ENCODE measurements at regions not wholly inside any gene's neighbourhood (a gene's known extent, or its start where the extent isn't known, plus 50 kb on each side); places are given as distances from the start of the nearest gene placed in this dataset.

GRCh38 chr20:55581519-55581918 lies 423.8 kb downstream of the CBLN4 start:
- TF ChIP-seq CTCF (conservative IDR thresholded peaks at IDR 0.05 in 1 of 2, IDR thresholded peaks at IDR 0.05 in 1 of 2; ENCODE audit: low read depth in 1 of 2, low read length in 2 of 2) (no peak), EZH2 (IDR thresholded peaks at IDR 0.05; ENCODE audit: low read length, missing control alignments) (no peak)

Data from fibroblast of lung (primary cell).